H1 (cell line): ENCODE measurements at regions not wholly inside any gene's neighbourhood (a gene's known extent, or its start where the extent isn't known, plus 50 kb on each side); places are given as distances from the start of the nearest gene placed in this dataset.

Experiments used
- BRCA1 ChIP-seq: IDR thresholded peaks from 2 replicates; pipeline ENCODE4 v1.6.1; 2012; ENCODE audit warnings: low read depth, low read length, improper control_type of control experiment
- EZH2 ChIP-seq: fragments of 200-600 bp; sonication (generic); IDR thresholded peaks from 2 replicates; pipeline ENCODE4 v1.7.1; 2012; ENCODE audit warnings: low read depth, mild to moderate bottlenecking, moderate library complexity, low read length, inconsistent platforms; ENCODE audit not compliant: severe bottlenecking

- TF ChIP-seq EZH2 (no peak), BRCA1 (no peak)
Measured at GRCh38 chr4:119897260-119897659, 169.4 kb downstream of the MAD2L1 start (continued).
